Kidney epithelial cell (primary cell): ENCODE measurements at regions not wholly inside any gene's neighbourhood (a gene's known extent, or its start where the extent isn't known, plus 50 kb on each side); places are given as distances from the start of the nearest gene placed in this dataset.

ENCODE experiments used
- DNase-seq: peaks from one replicate; pipeline ENCODE4 v3.0.0-alpha.2; 2010; ENCODE audit warnings: low read depth
- H3K27me3 ChIP-seq: 2 replicates; pipeline ENCODE4 v1.6.0; 2011; ENCODE audit warnings: low read length; ENCODE audit not compliant: control insufficient read depth, insufficient read depth
- H3K36me3 ChIP-seq: 2 replicates; pipeline ENCODE4 v1.5.1; 2011; ENCODE audit warnings: low read length; ENCODE audit not compliant: control insufficient read depth, insufficient read depth
- H3K4me3 ChIP-seq: 2 replicates; pipeline ENCODE4 v1.5.1; 2011; ENCODE audit warnings: low read depth, mild to moderate bottlenecking, control low read depth, low read length
- CTCF ChIP-seq: IDR thresholded peaks from 2 replicates; pipeline ENCODE4 v1.5.1; 2011; ENCODE audit warnings: mild to moderate bottlenecking, moderate library complexity, low read length, control low read depth, inconsistent platforms; ENCODE audit not compliant: insufficient read depth, poor library complexity, severe bottlenecking

- Histone ChIP-seq H3K36me3 (no peaks in the 10 kb centered on the region), H3K27me3 (peaks cover 21% of the 10 kb centered on the region), H3K4me3 (no peak overlapping the region)
- TF ChIP-seq CTCF = no peak
- DNase-seq = no peak
Observed at GRCh38 chr6:167710363-167710920, 116.3 kb upstream of the AFDN start.

DNA sequence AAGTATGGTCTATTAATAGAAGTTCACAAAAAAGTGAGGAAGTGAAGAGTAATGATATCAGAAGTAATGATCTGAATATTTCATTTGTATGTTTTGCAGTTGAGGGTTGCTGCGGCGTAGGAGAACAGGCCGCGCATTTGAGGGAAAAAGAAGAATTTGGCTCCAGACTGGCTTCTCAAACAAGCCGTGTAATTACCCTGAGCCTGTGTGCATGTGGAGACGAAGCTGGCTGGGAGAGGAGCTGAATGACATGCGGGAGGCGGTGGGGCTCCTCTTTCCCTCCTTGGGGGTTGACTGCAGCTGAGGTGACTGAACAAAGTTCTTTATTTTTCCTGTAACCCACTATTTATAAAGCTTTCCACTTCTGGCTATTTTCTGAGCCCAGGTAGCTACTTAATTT is 115.5 kb upstream of the AFDN start:
- peaks cover 21% of the 10 kb centered on the region for H3K27me3 ChIP-seq
- DNase-seq = no peak

DNA sequence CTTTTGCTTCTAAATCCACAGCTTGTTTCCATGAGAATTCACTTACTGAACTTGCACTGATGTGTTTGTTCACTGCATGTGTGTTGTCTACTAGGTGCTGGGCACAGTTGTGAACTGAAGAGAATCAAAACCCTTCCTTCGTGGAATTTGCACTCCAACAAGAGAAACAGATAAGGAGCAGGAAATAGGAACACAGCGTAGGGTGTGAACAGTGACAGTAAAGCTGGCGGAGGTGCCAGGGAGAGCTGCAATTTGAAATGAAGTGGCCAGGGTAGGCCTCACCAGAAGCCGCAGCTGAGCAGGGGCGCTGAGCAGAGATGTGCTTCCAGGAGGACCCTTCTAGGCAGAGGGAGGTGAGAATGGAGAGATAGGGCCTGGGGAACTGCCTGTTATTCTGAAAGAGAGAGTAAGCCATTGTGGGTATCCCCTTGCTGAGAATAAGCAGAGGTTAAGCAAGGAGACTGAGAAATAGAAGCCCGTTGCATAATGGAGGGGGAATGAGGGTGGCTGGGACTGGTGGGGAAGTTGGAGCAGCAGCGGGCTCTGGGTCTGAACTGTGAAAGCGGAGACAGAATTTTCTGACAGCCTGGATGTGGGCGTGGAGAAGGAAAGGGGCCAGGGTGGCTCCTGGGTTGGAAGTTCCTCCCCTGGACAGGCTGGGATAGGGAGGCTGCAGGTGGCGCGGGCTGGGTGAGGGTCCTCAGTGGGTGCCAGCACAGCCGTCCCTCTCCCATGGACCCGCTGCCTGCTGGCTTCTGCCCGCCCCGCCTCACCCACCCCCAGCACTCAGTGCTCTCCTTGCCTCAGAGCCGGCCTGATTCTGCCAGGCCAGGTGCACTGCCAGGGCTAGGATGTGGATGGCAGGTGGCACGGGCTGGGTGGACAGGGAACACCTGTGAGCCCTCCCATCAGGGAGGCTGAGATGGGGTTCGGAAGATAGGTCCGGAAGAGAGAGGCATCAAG is 114.7 kb upstream of the AFDN start:
- Histone ChIP-seq H3K27me3 (peaks cover 21% of the 10 kb centered on the region), H3K36me3 (no peaks in the 10 kb centered on the region), H3K4me3 (no peak overlapping the region)
- no peak for DNase-seq
- no peak for TF ChIP-seq CTCF

More for the DNA sequence above, 115.5 kb upstream of the AFDN start:
- TF ChIP-seq CTCF = no peak
- Histone ChIP-seq H3K4me3 (no peak overlapping the region), H3K36me3 (no peaks in the 10 kb centered on the region)

GRCh38 chr6:167712731-167713475 is 113.8 kb upstream of the AFDN start:
- Histone ChIP-seq H3K27me3 (peaks cover 21% of the 10 kb centered on the region), H3K4me3 (no peak overlapping the region), H3K36me3 (no peaks in the 10 kb centered on the region)
- no peak for TF ChIP-seq CTCF
- no peak for DNase-seq

GRCh38 chr6:167714152-167714551 is 112.6 kb upstream of the AFDN start:
- Histone ChIP-seq H3K36me3 (no peaks in the 10 kb centered on the region), H3K4me3 (no peak overlapping the region), H3K27me3 (peaks cover 21% of the 10 kb centered on the region)
- no peak for DNase-seq
- TF ChIP-seq CTCF = no peak
